Naive thymus-derived CD8-positive, alpha-beta T cell (primary cell): ENCODE measurements at regions not wholly inside any gene's neighbourhood (a gene's known extent, or its start where the extent isn't known, plus 50 kb on each side); places are given as distances from the start of the nearest gene placed in this dataset.
"Not testable (repeated sequence)": the region's sequence is repeated elsewhere in the genome, so short reads cannot be mapped to it uniquely, and the experiment has no call there.

ENCODE experiments used
- ATAC-seq, 2 donors: fragments of 150-1000 bp; cut with Tn5 transposase in 1 of 2; sonication (Bioruptor Pico), chemical (Tn5 transposase) in 1 of 2; 1 replicate in 1 of 2; 2 replicates in 1 of 2; pipeline ENCODE4 v1.10.0; 2021; ENCODE audit warnings: mild to moderate bottlenecking in 2 of 2, moderate library complexity in 2 of 2
- POLR2A ChIA-PET: fragments of 350-600 bp; sonication (Branson Sonifier 250); formaldehyde crosslinking; loops from one replicate; lab custom pipeline; 2021; ENCODE audit warnings: antibody characterized with exemption; lab: Charles Lee
- DNase-seq, 10 donors: peaks; one replicate each; pipeline versions ENCODE4 v3.0.0 to v3.0.0-alpha.2; 2020 to 2022
- H3K27ac Mint-ChIP-seq, 10 donors: one replicate each; pipeline ENCODE4 v1.8.0; 2020 to 2022; ENCODE audit warnings: mild to moderate bottlenecking in 10 of 10, mixed read lengths in 10 of 10, moderate library complexity in 4 of 10, inconsistent platforms in 1 of 10
- H3K27me3 Mint-ChIP-seq, 5 donors: one replicate each; pipeline ENCODE4 v1.8.0; 2021 to 2022; ENCODE audit warnings: mixed read lengths in 5 of 5
- H3K36me3 Mint-ChIP-seq, 3 donors: one replicate each; pipeline ENCODE4 v1.8.0; 2020 to 2022; ENCODE audit warnings: mixed read lengths in 3 of 3, mild to moderate bottlenecking in 2 of 3, inconsistent platforms in 1 of 3
- H3K4me1 Mint-ChIP-seq, 4 donors: one replicate each; pipeline ENCODE4 v1.8.0; 2021 to 2022; ENCODE audit warnings: mixed read lengths in 4 of 4
- H3K4me3 Mint-ChIP-seq, 10 donors: one replicate each; pipeline ENCODE4 v1.8.0; 2020 to 2022; ENCODE audit warnings: mild to moderate bottlenecking in 10 of 10, mixed read lengths in 10 of 10, moderate library complexity in 6 of 10, inconsistent platforms in 1 of 10
- H3K9me3 Mint-ChIP-seq, 9 donors: one replicate each; pipeline ENCODE4 v1.8.0; 2020 to 2022; ENCODE audit warnings: mixed read lengths in 9 of 9, mild to moderate bottlenecking in 3 of 9, inconsistent platforms in 1 of 9, moderate library complexity in 1 of 9

DNA sequence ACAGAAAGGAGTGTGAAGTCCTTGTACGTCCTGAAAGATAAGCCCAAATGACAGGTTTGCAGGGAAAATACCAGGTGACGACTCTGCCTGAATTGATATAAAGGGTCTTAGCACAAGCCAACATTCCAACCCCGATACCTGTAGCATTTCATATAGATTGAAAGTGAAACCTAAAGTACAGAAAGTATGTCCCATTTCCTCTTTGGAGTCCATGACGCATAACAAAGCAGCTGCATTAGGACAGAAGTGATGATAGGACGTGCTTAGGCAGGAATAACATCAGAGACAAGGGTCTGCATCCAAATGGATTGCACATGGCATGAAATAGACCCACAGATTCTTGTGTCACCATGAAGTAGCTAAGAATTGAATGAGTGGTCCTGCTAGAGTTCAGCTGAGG lies 187.0 kb upstream of the ROBO1 start:
- DNase-seq (no peak), ATAC-seq (no peak)
- Mint-ChIP-seq H3K36me3 (peaks cover 0 to 4% (median 0%) of the 10 kb centered on the region in 3 donors), H3K4me3 (no peak overlapping the region), H3K9me3 (peaks cover 0 to 29% (median 3%) of the 10 kb centered on the region in 9 donors), H3K4me1 (no peaks in the 10 kb centered on the region), H3K27me3 (no peaks in the 10 kb centered on the region), H3K27ac (no peak overlapping the region)
- POLR2A ChIA-PET: no interaction called here

DNA sequence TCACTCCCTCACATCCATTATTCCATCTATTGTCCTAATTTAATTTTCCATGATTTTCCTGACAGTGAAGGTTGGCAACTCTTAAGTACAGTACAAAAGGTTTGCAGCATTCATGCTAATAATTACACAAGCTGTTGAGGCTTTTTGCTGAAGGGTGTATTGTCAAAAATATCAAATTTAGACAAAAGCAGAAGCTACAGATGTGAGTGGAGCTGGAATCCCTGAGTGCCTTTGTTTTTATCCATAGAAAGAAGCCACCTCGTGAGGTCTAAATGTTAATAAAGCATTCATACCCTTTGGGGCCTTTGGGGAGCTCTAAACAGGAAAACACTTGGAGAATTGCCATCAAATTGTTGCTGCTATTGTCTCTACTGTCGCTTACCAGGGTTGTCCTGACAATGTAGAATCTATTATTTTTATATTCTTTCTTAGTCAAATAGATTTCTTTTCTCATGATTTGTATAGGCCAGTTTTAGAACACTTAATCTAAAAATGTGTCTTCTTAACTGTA lies 185.8 kb upstream of the ROBO1 start:
- no peaks in the 10 kb centered on the region for H3K27me3 Mint-ChIP-seq
- H3K4me1 Mint-ChIP-seq: no peaks in the 10 kb centered on the region
- H3K36me3 Mint-ChIP-seq: peaks cover 0 to 6% (median 0%) of the 10 kb centered on the region in 3 donors
- H3K27ac Mint-ChIP-seq: no peak overlapping the region
- peaks cover 0 to 32% (median 3%) of the 10 kb centered on the region in 9 donors for H3K9me3 Mint-ChIP-seq
- POLR2A ChIA-PET: no interaction called here
- no peak overlapping the region for H3K4me3 Mint-ChIP-seq
- no peak for DNase-seq
- no peak for ATAC-seq

DNA sequence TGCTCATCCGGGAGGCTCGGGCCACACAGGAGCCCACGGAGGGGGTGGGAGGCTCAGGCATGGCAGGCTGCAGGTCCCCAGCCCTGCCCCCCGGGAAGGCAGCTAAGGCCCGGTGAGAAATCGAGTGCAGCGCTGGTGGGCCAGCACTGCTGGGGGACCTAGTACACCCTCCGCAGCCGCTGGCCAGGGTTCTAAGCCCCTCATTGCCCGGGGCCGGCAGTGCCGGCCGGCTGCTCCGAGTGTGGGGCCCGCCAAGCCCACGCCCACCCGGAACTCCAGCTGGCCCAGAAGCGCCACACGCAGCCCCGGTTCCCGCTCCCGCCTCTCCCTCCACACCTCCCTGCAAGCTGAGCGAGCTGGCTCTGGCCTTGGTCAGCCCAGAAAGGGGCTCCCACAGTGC lies 183.6 kb upstream of the ROBO1 start:
- POLR2A ChIA-PET, H3K4me1 Mint-ChIP-seq, H3K4me3 Mint-ChIP-seq, H3K27me3 Mint-ChIP-seq, H3K36me3 Mint-ChIP-seq, DNase-seq, H3K27ac Mint-ChIP-seq, ATAC-seq: not testable (repeated sequence)
- H3K9me3 Mint-ChIP-seq: peaks cover 0 to 22% (median 3%) of the 10 kb centered on the region in 9 donors

DNA sequence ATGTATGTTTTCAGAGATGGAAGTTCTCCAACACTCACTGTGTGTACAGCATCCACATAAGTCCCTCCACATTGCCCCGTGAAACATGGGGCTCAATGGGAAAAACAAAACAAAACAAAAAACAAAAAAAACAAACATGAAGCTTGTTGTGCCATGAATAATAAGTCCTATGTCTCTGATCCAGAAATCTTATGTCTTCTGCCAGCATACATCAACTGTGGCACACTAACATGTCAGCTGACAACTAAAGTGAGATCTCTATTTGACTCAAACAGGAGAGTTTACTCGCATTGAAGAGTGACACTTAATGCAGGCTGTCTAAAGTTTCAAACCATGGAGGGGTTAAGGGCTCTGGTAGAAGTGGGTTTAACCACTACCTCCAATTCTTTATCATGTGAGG lies 180.2 kb upstream of the ROBO1 start:
- no peak overlapping the region for H3K27ac Mint-ChIP-seq
- no peaks in the 10 kb centered on the region for H3K27me3 Mint-ChIP-seq
- H3K36me3 Mint-ChIP-seq: peaks cover 0 to 6% (median 0%) of the 10 kb centered on the region in 3 donors
- no peaks in the 10 kb centered on the region for H3K4me1 Mint-ChIP-seq
- DNase-seq: no peak
- H3K9me3 Mint-ChIP-seq: peaks cover 0 to 32% (median 7%) of the 10 kb centered on the region in 9 donors
- POLR2A ChIA-PET: no interaction called here
- H3K4me3 Mint-ChIP-seq: no peak overlapping the region
- no peak for ATAC-seq

DNA sequence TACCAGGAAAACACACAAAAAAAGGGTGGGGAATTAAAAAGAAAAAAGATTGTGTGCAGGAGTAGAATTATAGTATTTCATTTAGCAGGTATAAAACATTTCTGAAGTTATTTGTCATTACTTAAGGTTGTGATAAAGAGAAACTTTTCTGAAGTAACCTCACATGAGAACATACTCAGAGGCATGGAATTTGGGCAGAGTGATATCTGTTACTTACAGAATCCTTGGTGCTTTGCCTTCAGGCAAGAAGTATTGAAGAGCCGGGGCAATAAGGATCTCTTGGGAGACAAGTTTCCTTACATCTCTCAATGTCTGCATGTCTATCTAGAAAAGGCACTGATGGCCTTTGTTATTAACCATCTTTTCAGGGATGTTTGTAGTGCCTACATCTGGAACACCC lies 179.7 kb upstream of the ROBO1 start:
- no peak overlapping the region for H3K27ac Mint-ChIP-seq
- H3K27me3 Mint-ChIP-seq: no peaks in the 10 kb centered on the region
- no peak overlapping the region for H3K4me3 Mint-ChIP-seq
- H3K9me3 Mint-ChIP-seq: peaks cover 0 to 33% (median 7%) of the 10 kb centered on the region in 9 donors
- no peaks in the 10 kb centered on the region for H3K4me1 Mint-ChIP-seq
- no peak for DNase-seq
- H3K36me3 Mint-ChIP-seq: peaks cover 0 to 6% (median 0%) of the 10 kb centered on the region in 3 donors
- POLR2A ChIA-PET: no interaction called here
- ATAC-seq: no peak

DNA sequence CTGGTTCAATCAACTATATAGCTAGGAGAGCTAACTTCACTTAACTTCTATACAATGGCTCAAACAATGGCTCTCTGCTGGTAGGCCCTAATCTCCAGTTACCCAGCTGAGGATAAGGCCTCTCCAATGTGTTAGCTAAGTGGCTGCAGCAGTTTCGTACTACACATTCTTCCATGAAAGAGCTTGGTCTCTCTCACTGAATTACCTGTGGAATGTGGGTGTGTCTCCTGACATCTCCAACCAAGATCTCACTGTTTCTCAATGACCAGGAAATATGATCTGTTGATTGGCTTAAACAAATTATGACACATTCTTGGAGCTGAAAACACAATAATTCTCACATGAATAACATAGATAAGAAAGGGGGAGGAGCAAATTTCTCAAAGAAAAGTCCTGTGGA lies 169.8 kb upstream of the ROBO1 start:
- Mint-ChIP-seq H3K27ac (no peak overlapping the region), H3K9me3 (peaks cover 0 to 16% (median 5%) of the 10 kb centered on the region in 9 donors), H3K36me3 (no peaks in the 10 kb centered on the region), H3K4me1 (no peaks in the 10 kb centered on the region), H3K27me3 (no peaks in the 10 kb centered on the region), H3K4me3 (no peak overlapping the region)
- POLR2A ChIA-PET: no interaction called here
- no peak for DNase-seq
- no peak for ATAC-seq

DNA sequence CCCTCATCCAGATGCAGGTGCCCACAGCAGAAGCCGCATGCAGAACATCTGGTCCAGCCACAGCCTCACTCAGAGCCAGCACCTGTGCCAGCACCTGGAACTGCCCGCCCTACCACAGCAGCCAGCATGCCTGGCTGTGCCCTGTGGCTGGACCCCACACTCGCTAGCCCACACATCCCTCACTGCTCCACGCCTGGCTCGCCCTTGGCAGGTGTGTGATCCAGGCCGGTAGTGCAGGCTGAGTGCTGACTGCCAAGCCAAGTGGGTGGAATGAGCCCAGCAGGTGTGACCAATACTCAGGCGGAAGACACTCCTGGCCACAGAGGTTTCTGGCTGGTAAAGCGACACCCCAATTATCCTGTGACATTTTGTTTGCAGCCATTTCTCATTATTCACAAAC lies 162.4 kb upstream of the ROBO1 start:
- POLR2A ChIA-PET: no interaction called here
- Mint-ChIP-seq H3K9me3 (peaks cover 0 to 9% (median 2%) of the 10 kb centered on the region in 9 donors), H3K4me3 (no peak overlapping the region), H3K27me3 (no peaks in the 10 kb centered on the region), H3K36me3 (no peaks in the 10 kb centered on the region), H3K4me1 (no peaks in the 10 kb centered on the region), H3K27ac (no peak overlapping the region)
- no peak for DNase-seq
- ATAC-seq: no peak

DNA sequence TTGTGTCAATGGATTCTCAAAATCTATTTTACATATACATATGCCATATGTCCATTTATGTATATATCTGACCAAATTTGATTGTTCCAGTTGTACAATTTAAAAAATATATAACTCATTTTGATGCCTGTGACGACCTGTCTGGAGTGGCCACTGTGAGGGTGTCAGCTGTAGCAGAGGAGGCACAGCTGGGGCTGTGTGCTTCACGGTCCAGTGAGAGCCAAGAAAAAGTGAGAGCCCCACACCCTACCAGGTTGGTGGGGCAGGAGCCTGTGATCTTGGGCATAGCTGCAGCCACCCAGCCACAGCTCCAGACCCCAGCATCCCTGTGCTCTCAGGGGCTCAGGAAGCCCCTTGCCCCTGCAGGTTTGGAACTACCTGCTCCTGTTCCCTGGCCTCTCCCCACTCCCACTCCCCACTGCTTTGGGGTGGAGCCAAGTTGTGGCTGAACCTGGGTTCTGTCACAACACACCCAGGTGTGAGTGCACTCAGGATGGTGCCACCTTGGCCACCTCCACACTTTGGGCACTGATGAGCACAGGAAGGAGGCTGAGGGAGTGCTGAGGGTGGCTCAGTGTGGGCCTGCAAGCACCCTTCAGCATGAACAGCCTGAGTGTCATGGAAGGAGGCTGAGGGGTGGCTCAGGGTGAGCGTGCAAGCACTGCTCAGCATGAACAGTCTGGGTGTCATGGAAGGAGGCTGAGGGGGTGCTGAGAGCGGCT lies 161.1 kb upstream of the ROBO1 start:
- ATAC-seq (no peak), DNase-seq (no peak)
- H3K4me1 Mint-ChIP-seq: no peaks in the 10 kb centered on the region
- H3K4me3 Mint-ChIP-seq: no peak overlapping the region
- H3K36me3 Mint-ChIP-seq: no peaks in the 10 kb centered on the region
- peaks cover 0 to 9% (median 2%) of the 10 kb centered on the region in 9 donors for H3K9me3 Mint-ChIP-seq
- no peaks in the 10 kb centered on the region for H3K27me3 Mint-ChIP-seq
- no peak overlapping the region for H3K27ac Mint-ChIP-seq
- POLR2A ChIA-PET: no interaction called here

DNA sequence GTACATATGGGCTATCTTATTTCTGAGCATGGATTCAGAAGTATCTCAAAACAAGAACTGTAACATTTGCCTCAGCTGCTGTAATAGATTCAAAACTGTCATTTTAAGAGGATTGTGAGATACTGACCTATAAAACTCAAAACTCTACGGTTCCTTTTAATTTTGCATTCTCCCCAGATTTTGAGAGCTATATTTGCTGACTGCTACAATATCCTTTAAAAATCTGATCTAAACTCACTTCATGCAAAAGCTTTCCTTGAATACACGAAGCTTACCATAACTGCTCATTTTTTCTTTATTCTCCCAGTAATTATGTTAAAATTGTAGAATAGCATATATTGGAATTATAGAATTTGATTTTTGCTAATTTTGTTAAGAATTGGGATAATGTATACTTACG lies 158.7 kb upstream of the ROBO1 start:
- no peaks in the 10 kb centered on the region for H3K27me3 Mint-ChIP-seq
- H3K4me1 Mint-ChIP-seq: no peaks in the 10 kb centered on the region
- ATAC-seq: no peak
- POLR2A ChIA-PET: no interaction called here
- no peak overlapping the region for H3K4me3 Mint-ChIP-seq
- H3K27ac Mint-ChIP-seq: no peak overlapping the region
- H3K9me3 Mint-ChIP-seq: peaks cover 0 to 11% (median 5%) of the 10 kb centered on the region in 9 donors
- no peak for DNase-seq
- H3K36me3 Mint-ChIP-seq: no peaks in the 10 kb centered on the region

DNA sequence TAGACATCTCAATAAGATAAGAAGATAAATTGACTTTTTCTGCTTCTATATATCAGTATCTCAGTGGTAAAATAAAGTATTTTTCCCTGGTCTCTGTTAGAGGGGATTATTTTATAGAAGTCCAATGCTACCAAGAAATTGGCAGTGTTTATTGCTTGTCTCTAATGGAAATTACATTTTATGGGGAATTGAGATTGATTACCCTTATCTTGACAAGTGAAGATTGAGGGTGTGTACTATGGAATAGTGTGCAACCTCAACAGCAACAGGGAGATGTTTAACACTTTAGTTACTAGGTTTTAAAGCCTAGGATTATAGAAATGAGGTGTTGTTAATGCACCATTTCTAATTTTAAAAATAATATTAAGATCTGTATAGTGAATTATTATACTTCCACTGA lies 154.8 kb upstream of the ROBO1 start:
- POLR2A ChIA-PET: no interaction called here
- Mint-ChIP-seq H3K36me3 (no peaks in the 10 kb centered on the region), H3K4me1 (no peaks in the 10 kb centered on the region), H3K4me3 (no peak overlapping the region), H3K27me3 (no peaks in the 10 kb centered on the region), H3K27ac (no peak overlapping the region), H3K9me3 (peaks cover 0 to 9% (median 4%) of the 10 kb centered on the region in 9 donors)
- ATAC-seq (no peak), DNase-seq (no peak)

DNA sequence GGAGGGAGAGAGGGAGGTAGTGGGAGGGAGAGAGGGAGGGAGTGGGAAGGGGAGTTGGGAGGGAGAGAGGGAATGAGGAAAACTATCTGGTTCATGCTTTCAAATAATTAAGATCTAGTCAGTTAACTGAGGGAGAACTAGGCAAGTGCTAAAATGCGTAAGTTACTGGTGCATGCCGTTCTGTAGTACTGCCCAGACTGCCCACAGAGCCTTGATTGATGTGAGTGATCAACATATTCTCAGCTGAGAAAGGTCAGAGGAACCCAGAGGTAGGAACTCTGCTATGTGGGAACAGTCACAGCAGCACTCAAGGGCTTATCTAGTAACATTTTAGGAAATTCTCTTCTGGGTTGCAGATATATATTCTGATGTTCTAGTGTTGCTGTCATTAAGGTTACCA lies 149.8 kb upstream of the ROBO1 start:
- DNase-seq (no peak), ATAC-seq (no peak)
- H3K4me3 Mint-ChIP-seq: no peak overlapping the region
- no peaks in the 10 kb centered on the region for H3K27me3 Mint-ChIP-seq
- POLR2A ChIA-PET: no interaction called here
- peaks cover 0 to 28% (median 7%) of the 10 kb centered on the region in 9 donors for H3K9me3 Mint-ChIP-seq
- no peaks in the 10 kb centered on the region for H3K4me1 Mint-ChIP-seq
- H3K36me3 Mint-ChIP-seq: no peaks in the 10 kb centered on the region
- no peak overlapping the region for H3K27ac Mint-ChIP-seq

DNA sequence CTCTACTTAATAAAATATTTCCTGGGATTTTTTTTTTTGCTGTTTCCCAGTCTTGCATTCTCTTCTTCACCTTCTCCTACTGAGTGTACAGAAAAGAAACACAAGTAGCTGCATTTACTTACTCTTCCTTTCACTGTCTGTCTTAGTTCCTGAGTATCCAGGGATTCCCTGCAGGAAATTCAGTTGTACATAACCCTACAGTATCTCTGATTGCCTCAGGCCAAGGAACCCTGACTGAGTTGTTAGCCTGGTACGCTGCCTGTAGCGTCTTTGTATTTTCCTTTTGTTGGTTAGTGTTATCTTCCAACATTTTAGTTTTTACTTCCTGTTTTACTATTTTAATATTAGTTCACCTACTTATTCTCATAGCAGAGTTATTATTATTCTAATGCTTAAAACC lies 142.5 kb upstream of the ROBO1 start:
- DNase-seq (no peak), ATAC-seq (no peak)
- Mint-ChIP-seq H3K27ac (no peak overlapping the region), H3K36me3 (no peaks in the 10 kb centered on the region), H3K27me3 (no peaks in the 10 kb centered on the region), H3K4me1 (no peaks in the 10 kb centered on the region), H3K9me3 (peaks cover 0 to 17% (median 7%) of the 10 kb centered on the region in 9 donors), H3K4me3 (no peak overlapping the region)
- POLR2A ChIA-PET: no interaction called here

DNA sequence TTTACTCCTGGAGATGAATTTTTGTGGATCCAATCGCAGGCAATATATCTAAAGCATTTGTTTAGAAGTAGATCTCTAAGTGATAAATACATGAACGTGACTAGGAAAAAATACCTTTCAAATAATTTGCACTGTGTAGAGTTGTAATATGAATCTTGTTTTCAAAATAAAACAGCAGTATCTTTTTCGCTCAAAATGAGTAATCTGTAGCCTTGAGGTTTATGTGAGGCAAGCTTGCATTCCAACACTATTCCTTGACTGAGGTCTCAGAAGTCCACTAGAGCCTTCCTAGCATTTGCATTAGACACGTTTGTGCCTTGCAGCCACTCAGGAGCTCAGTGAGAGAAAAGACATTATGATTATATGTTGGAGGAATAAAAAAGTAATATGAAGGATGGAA lies 138.3 kb upstream of the ROBO1 start:
- no peak overlapping the region for H3K27ac Mint-ChIP-seq

DNA sequence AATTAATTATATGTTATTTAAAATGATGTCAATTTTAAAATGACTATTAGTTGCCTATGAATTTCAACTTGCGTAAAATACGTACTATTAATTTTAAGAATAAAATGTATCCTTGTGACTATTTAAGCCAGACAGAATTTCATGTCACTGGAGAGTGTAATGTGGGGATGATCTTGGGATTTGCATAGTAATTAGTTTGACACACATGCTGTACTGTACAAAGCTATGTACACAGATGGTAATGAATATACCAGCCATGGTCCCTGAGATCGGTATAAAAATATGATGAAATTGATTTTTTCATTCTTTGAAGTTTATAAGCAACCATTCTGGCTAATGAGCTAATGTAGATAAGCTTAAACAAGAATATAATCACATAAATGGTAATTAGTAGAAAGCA lies 134.4 kb upstream of the ROBO1 start:
- Mint-ChIP-seq H3K4me3 (no peak overlapping the region), H3K27ac (no peak overlapping the region), H3K4me1 (no peaks in the 10 kb centered on the region), H3K36me3 (no peaks in the 10 kb centered on the region), H3K9me3 (peaks cover 0 to 13% (median 5%) of the 10 kb centered on the region in 9 donors), H3K27me3 (no peaks in the 10 kb centered on the region)
- no peak for DNase-seq
- POLR2A ChIA-PET: no interaction called here
- ATAC-seq: no peak

More for the DNA sequence above, 138.3 kb upstream of the ROBO1 start:
- ATAC-seq: no peak
- Mint-ChIP-seq H3K27me3 (no peaks in the 10 kb centered on the region), H3K9me3 (peaks cover 0 to 10% (median 5%) of the 10 kb centered on the region in 9 donors), H3K36me3 (no peaks in the 10 kb centered on the region), H3K4me3 (no peak overlapping the region), H3K4me1 (no peaks in the 10 kb centered on the region)
- POLR2A ChIA-PET: no interaction called here
- DNase-seq: no peak
